Naive thymus-derived CD8-positive, alpha-beta T cell (primary cell): ENCODE measurements at regions not wholly inside any gene's neighbourhood (a gene's known extent, or its start where the extent isn't known, plus 50 kb on each side); places are given as distances from the start of the nearest gene placed in this dataset.
"Not testable (repeated sequence)": the region's sequence is repeated elsewhere in the genome, so short reads cannot be mapped to it uniquely, and the experiment has no call there.

Source experiments
- ATAC-seq, 2 donors: fragments of 150-1000 bp; cut with Tn5 transposase in 1 of 2; sonication (Bioruptor Pico), chemical (Tn5 transposase) in 1 of 2; 1 replicate in 1 of 2; 2 replicates in 1 of 2; pipeline ENCODE4 v1.10.0; 2021; ENCODE audit warnings: mild to moderate bottlenecking in 2 of 2, moderate library complexity in 2 of 2
- POLR2A ChIA-PET: fragments of 350-600 bp; sonication (Branson Sonifier 250); formaldehyde crosslinking; loops from one replicate; lab custom pipeline; 2021; ENCODE audit warnings: antibody characterized with exemption; lab: Charles Lee
- DNase-seq, 10 donors: peaks; one replicate each; pipeline versions ENCODE4 v3.0.0 to v3.0.0-alpha.2; 2020 to 2022
- H3K27ac Mint-ChIP-seq, 10 donors: one replicate each; pipeline ENCODE4 v1.8.0; 2020 to 2022; ENCODE audit warnings: mild to moderate bottlenecking in 10 of 10, mixed read lengths in 10 of 10, moderate library complexity in 4 of 10, inconsistent platforms in 1 of 10
- H3K27me3 Mint-ChIP-seq, 5 donors: one replicate each; pipeline ENCODE4 v1.8.0; 2021 to 2022; ENCODE audit warnings: mixed read lengths in 5 of 5
- H3K36me3 Mint-ChIP-seq, 3 donors: one replicate each; pipeline ENCODE4 v1.8.0; 2020 to 2022; ENCODE audit warnings: mixed read lengths in 3 of 3, mild to moderate bottlenecking in 2 of 3, inconsistent platforms in 1 of 3
- H3K4me1 Mint-ChIP-seq, 4 donors: one replicate each; pipeline ENCODE4 v1.8.0; 2021 to 2022; ENCODE audit warnings: mixed read lengths in 4 of 4
- H3K4me3 Mint-ChIP-seq, 10 donors: one replicate each; pipeline ENCODE4 v1.8.0; 2020 to 2022; ENCODE audit warnings: mild to moderate bottlenecking in 10 of 10, mixed read lengths in 10 of 10, moderate library complexity in 6 of 10, inconsistent platforms in 1 of 10
- H3K9me3 Mint-ChIP-seq, 9 donors: one replicate each; pipeline ENCODE4 v1.8.0; 2020 to 2022; ENCODE audit warnings: mixed read lengths in 9 of 9, mild to moderate bottlenecking in 3 of 9, inconsistent platforms in 1 of 9, moderate library complexity in 1 of 9

GRCh38 chr14:101689966-101690365, 71.5 kb upstream of the PPP2R5C start:
- POLR2A ChIA-PET: interaction anchor here (0.9 kb wide), 1 partner anchor 15 kb away, joined by 3 read pairs; no protein-coding TSS in a partner anchor
- not testable (repeated sequence) for H3K4me3 Mint-ChIP-seq, H3K36me3 Mint-ChIP-seq, H3K4me1 Mint-ChIP-seq, H3K9me3 Mint-ChIP-seq, H3K27ac Mint-ChIP-seq, DNase-seq, ATAC-seq
- peaks cover 0 to 12% (median 12%) of the 10 kb centered on the region in 5 donors for H3K27me3 Mint-ChIP-seq

GRCh38 chr14:101695659-101696058, 65.8 kb upstream of the PPP2R5C start:
- Mint-ChIP-seq H3K27ac (no peak overlapping the region), H3K4me1 (no peaks in the 10 kb centered on the region), H3K4me3 (no peak overlapping the region), H3K36me3 (peaks cover 0 to 18% (median 16%) of the 10 kb centered on the region in 3 donors), H3K9me3 (peaks cover 0 to 25% (median 15%) of the 10 kb centered on the region in 9 donors), H3K27me3 (peaks cover 0 to 33% (median 9%) of the 10 kb centered on the region in 5 donors)
- DNase-seq (no peak), ATAC-seq (no peak)
- POLR2A ChIA-PET: no interaction called here

- peak overlapping the region in 6 of 10 donors; percentile 6 to 85 (median 72) for H3K27ac Mint-ChIP-seq
- DNase-seq (no peak), ATAC-seq (no peak)
- peaks cover 0 to 2% (median 0%) of the 10 kb centered on the region in 3 donors for H3K36me3 Mint-ChIP-seq
- peaks cover 0 to 10% (median 0%) of the 10 kb centered on the region in 5 donors for H3K27me3 Mint-ChIP-seq
- H3K4me3 Mint-ChIP-seq: peak overlapping the region in 2 of 10 donors; percentile 4 to 38
- no peaks in the 10 kb centered on the region for H3K9me3 Mint-ChIP-seq
- H3K4me1 Mint-ChIP-seq: peaks cover 8 to 35% (median 32%) of the 10 kb centered on the region in 4 donors
- POLR2A ChIA-PET: interaction anchor here (0.7 kb wide), 1 partner anchor 760 kb away, joined by 3 read pairs; no protein-coding TSS in a partner anchor
Observed at GRCh38 chr14:101704140-101704539, 57.4 kb upstream of the PPP2R5C start.

GRCh38 chr14:101705733-101706508, 55.6 kb upstream of the PPP2R5C start:
- Mint-ChIP-seq H3K27ac (peak overlapping the region in 9 of 10 donors; percentile 74 to 95 (median 94)), H3K27me3 (peaks cover 0 to 4% (median 0%) of the 10 kb centered on the region in 5 donors), H3K4me1 (peaks cover 8 to 41% (median 34%) of the 10 kb centered on the region in 4 donors), H3K4me3 (peak overlapping the region in 9 of 10 donors; percentile 66 to 89 (median 80)), H3K9me3 (no peaks in the 10 kb centered on the region), H3K36me3 (peaks cover 0 to 2% (median 0%) of the 10 kb centered on the region in 3 donors)
- DNase-seq (peak; percentile 46 to 83 (median 63)), ATAC-seq (peak; percentile 82 to 88)
- POLR2A ChIA-PET: interaction anchor here (0.6 to 4.0 kb wide), 24 partner anchors 16 to 1160 kb away, joined by 3 to 35 read pairs (median 5); no protein-coding TSS in a partner anchor

GRCh38 chr14:101706509-101707067, 54.9 kb upstream of the PPP2R5C start:
- Mint-ChIP-seq H3K27ac (peak overlapping the region; percentile 76 to 95 (median 89)), H3K9me3 (no peaks in the 10 kb centered on the region), H3K27me3 (peaks cover 0 to 4% (median 0%) of the 10 kb centered on the region in 5 donors), H3K36me3 (peaks cover 0 to 2% (median 0%) of the 10 kb centered on the region in 3 donors), H3K4me1 (peaks cover 8 to 44% (median 34%) of the 10 kb centered on the region in 4 donors), H3K4me3 (peak overlapping the region in 9 of 10 donors; percentile 26 to 79 (median 54))
- POLR2A ChIA-PET: interaction anchor here (0.6 to 4.0 kb wide), 26 partner anchors 15 to 611 kb away, joined by 3 to 35 read pairs (median 5); no protein-coding TSS in a partner anchor
- no peak for ATAC-seq
- DNase-seq: no peak

GRCh38 chr14:101707068-101707842, 54.3 kb upstream of the PPP2R5C start:
- Mint-ChIP-seq H3K27me3 (peaks cover 0 to 4% (median 0%) of the 10 kb centered on the region in 5 donors), H3K4me3 (peak overlapping the region; percentile 40 to 79 (median 64)), H3K27ac (peak overlapping the region; percentile 76 to 95 (median 89)), H3K36me3 (peaks cover 0 to 2% (median 0%) of the 10 kb centered on the region in 3 donors), H3K4me1 (peaks cover 8 to 44% (median 34%) of the 10 kb centered on the region in 4 donors), H3K9me3 (no peaks in the 10 kb centered on the region)
- peak in 9 of 10 donors; percentile 51 to 87 (median 74) for DNase-seq
- ATAC-seq: peak; percentile 44 to 59
- POLR2A ChIA-PET: interaction anchor here (0.8 to 4.0 kb wide), 21 partner anchors 12 to 611 kb away, joined by 3 to 35 read pairs (median 7); no protein-coding TSS in a partner anchor

- H3K27me3 Mint-ChIP-seq: peaks cover 0 to 2% (median 0%) of the 10 kb centered on the region in 5 donors
- POLR2A ChIA-PET: interaction anchor here (0.8 to 4.0 kb wide), 12 partner anchors 11 to 610 kb away, joined by 3 to 35 read pairs (median 9); no protein-coding TSS in a partner anchor
- peaks cover 0 to 2% (median 0%) of the 10 kb centered on the region in 3 donors for H3K36me3 Mint-ChIP-seq
- ATAC-seq: no peak
- peak overlapping the region; percentile 40 to 79 (median 64) for H3K4me3 Mint-ChIP-seq
- peak overlapping the region; percentile 76 to 95 (median 89) for H3K27ac Mint-ChIP-seq
- peaks cover 8 to 44% (median 34%) of the 10 kb centered on the region in 4 donors for H3K4me1 Mint-ChIP-seq
- DNase-seq: no peak
- H3K9me3 Mint-ChIP-seq: no peaks in the 10 kb centered on the region
Observed at GRCh38 chr14:101707863-101708620, 53.5 kb upstream of the PPP2R5C start.

- Mint-ChIP-seq H3K4me1 (peaks cover 12 to 48% (median 38%) of the 10 kb centered on the region in 4 donors), H3K36me3 (peaks cover 0 to 2% (median 0%) of the 10 kb centered on the region in 3 donors), H3K4me3 (peak overlapping the region in 1 of 10 donors; percentile 18), H3K9me3 (no peaks in the 10 kb centered on the region), H3K27ac (peak overlapping the region in 5 of 10 donors; percentile 27 to 79 (median 52)), H3K27me3 (peaks cover 0 to 2% (median 0%) of the 10 kb centered on the region in 5 donors)
- DNase-seq (no peak), ATAC-seq (no peak)
- POLR2A ChIA-PET: interaction anchor here (1.7 to 2.1 kb wide), 2 partner anchors 17 to 101 kb away, joined by 5 read pairs; no protein-coding TSS in a partner anchor
Observed at GRCh38 chr14:101708853-101709532, 52.5 kb upstream of the PPP2R5C start.

- Mint-ChIP-seq H3K27ac (peak overlapping the region in 3 of 10 donors; percentile 46 to 89 (median 67)), H3K4me3 (no peak overlapping the region), H3K36me3 (no peaks in the 10 kb centered on the region), H3K9me3 (no peaks in the 10 kb centered on the region), H3K27me3 (peaks cover 0 to 2% (median 0%) of the 10 kb centered on the region in 5 donors), H3K4me1 (peaks cover 12 to 48% (median 38%) of the 10 kb centered on the region in 4 donors)
- DNase-seq (no peak), ATAC-seq (no peak)
- POLR2A ChIA-PET: interaction anchor here (1.1 to 2.1 kb wide), 4 partner anchors 16 to 114 kb away, joined by 3 to 8 read pairs (median 5); no protein-coding TSS in a partner anchor
Observed at GRCh38 chr14:101709533-101709881, 52.0 kb upstream of the PPP2R5C start.

- POLR2A ChIA-PET: interaction anchor here (0.5 to 2.1 kb wide), 8 partner anchors 11 to 210 kb away, joined by 3 to 8 read pairs (median 4); no protein-coding TSS in a partner anchor
- peak overlapping the region in 1 of 10 donors; percentile 38 for H3K4me3 Mint-ChIP-seq
Observed at GRCh38 chr14:101709962-101710931, 51.3 kb upstream of the PPP2R5C start.

More at GRCh38 chr14:101709962-101710931, 51.3 kb upstream of the PPP2R5C start:
- peak overlapping the region in 9 of 10 donors; percentile 25 to 89 (median 69) for H3K27ac Mint-ChIP-seq
- ATAC-seq: no peak
- DNase-seq: no peak
- H3K27me3 Mint-ChIP-seq: peaks cover 0 to under 1% (median 0%) of the 10 kb centered on the region in 5 donors
- no peaks in the 10 kb centered on the region for H3K36me3 Mint-ChIP-seq
- no peaks in the 10 kb centered on the region for H3K9me3 Mint-ChIP-seq
- peaks cover 10 to 45% (median 33%) of the 10 kb centered on the region in 4 donors for H3K4me1 Mint-ChIP-seq
